GM20431 (cell line): ENCODE measurements at regions not wholly inside any gene's neighbourhood (a gene's known extent, or its start where the extent isn't known, plus 50 kb on each side); places are given as distances from the start of the nearest gene placed in this dataset.
"Not testable (repeated sequence)": the region's sequence is repeated elsewhere in the genome, so short reads cannot be mapped to it uniquely, and the experiment has no call there.

Experiments used
- in situ Hi-C: fragments of 300-500 bp; cut with MseI, MboI; formaldehyde crosslinking; loops from one replicate; pipeline ENCODE4 v1.15.0; 2020; ENCODE audit warnings: low sequenced_read_pairs; ENCODE audit not compliant: unreplicated experiment

GRCh38 chr11:71638801-71639519 is 56.3 kb upstream of the KRTAP5-11 start:
- in situ Hi-C loops: loop anchor here (25.0 kb wide), 1 partner anchor 98 kb away; no protein-coding TSS in a partner anchor

DNA sequence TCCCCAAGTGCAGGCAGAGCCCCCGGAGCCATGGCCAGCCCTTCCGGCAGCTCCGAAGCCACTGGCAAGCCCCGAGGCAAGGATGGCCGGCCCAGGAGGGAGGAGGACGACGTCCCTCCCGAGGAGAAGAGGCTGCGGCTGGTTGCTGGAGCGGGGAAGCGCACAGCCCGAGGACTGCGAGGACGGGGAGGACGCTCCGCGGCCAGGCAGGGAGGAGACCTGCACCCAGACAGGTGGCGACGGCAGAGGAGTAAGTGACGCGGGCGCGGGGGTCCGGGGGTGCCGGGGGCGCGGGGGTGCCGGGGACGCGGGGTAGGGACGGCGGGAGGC is 56.8 kb upstream of the KRTAP5-11 start:
- in situ Hi-C loops: loop anchor here (25.0 kb wide), 1 partner anchor 98 kb away; no protein-coding TSS in a partner anchor

- in situ Hi-C loops: loop anchor here (25.0 kb wide), 1 partner anchor 97 kb away; no protein-coding TSS in a partner anchor
These were observed 57.2 kb upstream of the KRTAP5-11 start for GRCh38 chr11:71639916-71640315.

- in situ Hi-C loops: loop anchor here (25.0 kb wide), 1 partner anchor 90 kb away; no protein-coding TSS in a partner anchor
These were observed 64.4 kb upstream of the KRTAP5-11 start for GRCh38 chr11:71647078-71647477.

GRCh38 chr11:71652998-71653397 is 70.3 kb upstream of the KRTAP5-11 start:
- in situ Hi-C loops: not testable (repeated sequence)

DNA sequence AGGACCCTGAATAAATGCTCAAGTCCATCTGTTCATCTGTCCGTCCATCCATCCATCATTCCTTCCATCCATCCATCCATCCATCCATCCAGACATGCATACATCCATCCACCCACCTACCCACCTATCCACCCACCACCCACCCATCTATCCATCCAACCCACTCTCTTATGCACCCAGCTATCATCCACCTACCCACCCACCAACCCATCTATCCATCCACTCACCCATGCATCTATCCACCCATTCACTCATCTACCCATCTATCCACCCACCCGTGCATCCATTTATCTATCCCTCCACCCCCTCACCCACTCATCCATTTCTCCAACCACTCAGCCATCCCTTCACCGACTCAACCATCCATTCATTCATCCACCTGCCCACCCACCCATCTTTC is 71.7 kb upstream of the KRTAP5-11 start:
- in situ Hi-C loops: not testable (repeated sequence)

DNA sequence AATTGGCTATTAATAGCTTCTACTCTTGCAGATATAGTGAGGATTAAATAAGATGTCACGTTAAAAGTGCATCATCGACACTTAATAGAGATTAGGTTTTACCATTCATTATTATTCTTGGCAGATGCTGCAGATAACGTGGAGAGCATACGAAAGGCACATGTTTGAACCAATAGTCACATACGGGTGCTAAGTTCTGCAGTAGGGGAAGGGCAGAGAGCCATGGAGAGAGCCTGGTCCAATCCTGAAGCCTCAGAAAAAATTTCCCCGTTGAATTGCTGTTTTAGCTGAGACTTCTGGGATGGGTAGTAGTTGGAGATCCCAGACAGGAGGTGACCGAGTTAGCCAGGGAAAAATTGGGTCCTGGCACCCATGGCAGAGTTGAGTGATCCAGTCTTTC is 72.4 kb upstream of the KRTAP5-11 start:
- in situ Hi-C loops: not testable (repeated sequence)

- in situ Hi-C loops: not testable (repeated sequence)
These were observed 73.8 kb upstream of the KRTAP5-11 start for GRCh38 chr11:71656513-71656912.

GRCh38 chr11:71664941-71665340 is 82.3 kb upstream of the KRTAP5-11 start:
- in situ Hi-C loops: not testable (repeated sequence)

- in situ Hi-C loops: not testable (repeated sequence)
These were observed 115.4 kb upstream of the KRTAP5-11 start for GRCh38 chr11:71698110-71698509.

- in situ Hi-C loops: not testable (repeated sequence)
These were observed 116.3 kb upstream of the KRTAP5-11 start for GRCh38 chr11:71698961-71699360.

DNA sequence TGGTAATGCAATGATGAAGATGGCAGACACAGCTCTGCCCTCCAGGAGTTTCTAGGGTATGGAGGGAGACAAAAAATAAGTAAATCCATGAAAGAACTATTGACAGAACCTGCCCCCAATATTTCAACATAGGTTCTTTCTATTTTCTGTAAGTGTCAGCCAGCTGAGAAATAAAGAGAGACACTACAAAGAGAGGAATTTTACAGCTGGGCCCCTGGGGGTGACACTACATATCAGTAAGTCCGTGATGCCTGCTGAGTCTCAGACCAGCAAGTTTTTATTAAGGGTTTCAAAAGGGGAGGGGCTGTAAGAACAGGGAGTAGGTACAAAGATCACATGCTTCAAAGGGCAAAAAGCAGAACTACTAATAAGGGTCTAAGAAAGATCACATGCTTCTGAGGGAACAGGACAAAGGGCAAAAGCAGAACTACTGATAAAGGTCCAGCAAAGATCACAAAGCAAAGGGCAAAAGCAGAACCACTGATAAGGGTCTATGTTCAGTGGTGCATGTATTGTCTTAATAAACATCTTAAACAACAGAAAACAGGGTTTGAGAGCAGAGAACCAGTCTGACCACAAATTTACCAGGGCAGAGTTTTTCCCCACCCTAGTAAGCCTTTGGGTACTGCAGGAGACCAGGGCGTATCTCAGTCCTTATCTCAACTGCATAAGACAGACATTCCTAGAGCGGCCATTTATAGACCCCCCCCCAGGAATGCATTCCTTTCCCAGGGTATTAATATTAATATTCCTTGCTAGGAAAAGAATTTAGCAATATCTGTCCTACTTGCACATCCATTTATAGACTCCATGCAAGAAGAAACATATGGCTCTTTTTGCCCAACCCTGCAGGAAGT is 119.0 kb upstream of the KRTAP5-11 start:
- in situ Hi-C loops: not testable (repeated sequence)

GRCh38 chr11:71705086-71705737 is 122.5 kb upstream of the KRTAP5-11 start:
- in situ Hi-C loops: not testable (repeated sequence)

DNA sequence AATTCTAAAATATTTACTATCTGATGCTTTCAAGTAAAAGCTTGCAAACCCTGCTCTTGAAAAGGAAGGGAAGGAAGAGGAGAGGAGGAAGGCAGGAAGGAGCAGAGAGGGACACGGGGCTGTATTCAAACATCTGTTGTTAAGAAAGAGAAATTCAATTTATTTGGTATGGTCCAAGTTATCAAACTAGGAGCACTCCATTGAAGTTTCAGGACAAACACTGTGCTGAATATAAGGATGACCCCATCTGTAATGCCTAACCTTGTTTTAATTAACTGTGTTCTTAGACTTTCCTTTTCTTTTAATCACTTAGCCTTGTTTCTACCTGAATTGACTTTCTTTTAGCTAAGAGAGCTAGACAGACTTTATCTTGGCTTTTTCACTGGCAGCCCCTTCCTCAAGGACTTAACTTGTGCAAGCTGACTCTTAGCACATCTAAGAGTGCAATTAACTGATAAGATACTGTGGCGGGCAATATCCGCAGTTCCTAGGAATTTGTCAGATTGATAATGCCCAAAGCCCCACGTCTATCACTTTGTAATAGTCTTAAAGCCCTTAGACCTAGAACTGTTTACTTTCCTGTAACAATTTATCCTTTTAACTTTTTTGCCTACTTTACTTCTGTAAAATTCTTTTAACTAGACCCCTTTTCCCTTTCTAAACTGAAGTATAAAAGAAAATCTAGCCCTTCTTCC is 123.2 kb upstream of the KRTAP5-11 start:
- in situ Hi-C loops: not testable (repeated sequence)

DNA sequence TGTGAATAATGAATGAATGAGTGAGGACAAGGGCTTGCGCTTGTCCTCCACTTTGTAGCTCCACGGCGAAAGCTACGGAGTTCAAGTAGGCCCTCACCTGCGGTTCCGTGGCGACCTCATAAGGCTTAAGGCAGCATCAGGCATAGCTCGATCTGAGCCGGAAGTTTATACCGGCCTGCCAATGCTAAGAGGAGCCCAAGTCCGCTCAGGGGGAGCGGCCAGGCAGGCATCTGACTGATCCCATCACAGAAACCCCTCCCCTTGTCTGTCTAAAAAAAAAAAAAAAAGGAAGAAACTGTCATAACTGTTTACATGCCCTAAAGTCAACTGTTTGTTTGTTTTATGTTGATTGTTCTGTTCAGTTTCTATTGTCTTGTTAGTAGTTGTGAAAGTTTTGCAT is 124.4 kb upstream of the KRTAP5-11 start:
- in situ Hi-C loops: not testable (repeated sequence)

GRCh38 chr11:71709541-71709940 is 123.5 kb upstream of the DEFB108B start:
- in situ Hi-C loops: not testable (repeated sequence)

GRCh38 chr11:71710171-71710671 is 122.8 kb upstream of the DEFB108B start:
- in situ Hi-C loops: not testable (repeated sequence)

DNA sequence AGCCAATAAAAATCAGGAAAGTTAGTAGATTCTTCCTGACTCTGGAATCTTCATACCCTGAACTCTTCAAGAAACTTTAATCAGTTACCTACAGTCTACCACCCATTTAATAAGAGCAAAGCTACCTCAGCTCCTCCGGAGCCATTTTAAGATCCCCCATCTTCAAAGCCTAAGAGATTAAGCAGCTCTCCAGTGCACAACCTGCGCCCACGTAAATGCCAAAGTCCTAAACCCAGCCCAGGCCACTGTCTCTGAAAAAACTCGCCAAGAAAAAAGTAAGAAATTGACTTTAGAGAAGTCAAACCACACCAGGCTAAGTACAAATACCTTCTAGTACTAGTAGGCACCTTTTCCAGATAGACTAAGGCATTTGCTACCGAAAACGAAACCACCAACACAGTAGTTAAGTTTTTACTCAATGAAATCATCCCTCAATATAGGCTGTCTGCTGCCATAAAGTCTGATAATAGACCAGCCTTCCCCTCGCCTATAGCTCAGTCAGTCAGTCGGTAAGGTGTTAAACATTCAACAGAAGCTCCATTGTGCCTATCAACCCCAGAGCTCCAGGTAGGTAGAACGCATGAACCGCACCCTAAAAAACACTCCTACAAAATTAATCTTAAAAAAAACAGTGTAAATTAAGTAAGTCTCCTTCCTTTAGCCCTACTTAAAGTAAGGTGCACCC is 122.2 kb upstream of the DEFB108B start:
- in situ Hi-C loops: not testable (repeated sequence)

DNA sequence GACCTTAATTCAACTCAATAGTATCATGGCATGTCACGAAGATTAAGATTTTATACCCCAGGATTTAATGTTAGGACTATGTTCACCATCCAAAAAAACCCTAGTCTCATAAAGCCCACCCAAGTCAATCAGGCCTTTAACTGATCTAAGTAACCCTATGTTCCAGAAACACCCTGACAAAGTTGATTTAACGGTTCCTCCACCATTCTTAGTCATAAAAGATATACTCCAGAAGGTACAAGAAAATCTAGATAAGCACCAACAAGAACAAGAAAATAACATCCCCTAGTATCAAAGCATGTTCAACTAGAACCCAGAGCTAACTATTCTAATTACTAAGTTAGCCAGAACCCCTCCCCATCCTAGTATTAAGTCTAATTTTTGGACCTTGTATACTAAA is 120.7 kb upstream of the DEFB108B start:
- in situ Hi-C loops: not testable (repeated sequence)
